ENCODE measurements at regions not wholly inside any gene's neighbourhood (a gene's known extent, or its start where the extent isn't known, plus 50 kb on each side); places are given as distances from the start of the nearest gene placed in this dataset.

GRCh38 chr3:182081096-182081495 is 369.4 kb downstream of the SOX2 start:
- no peak for TF ChIP-seq POLR2A (IDR thresholded peaks at IDR 0.05; ENCODE audit: low read length)
- no peak for TF ChIP-seq GATA1 (IDR thresholded peaks at IDR 0.05; ENCODE audit: low read depth, low read length)
